ENCODE measurements at regions not wholly inside any gene's neighbourhood (a gene's known extent, or its start where the extent isn't known, plus 50 kb on each side); places are given as distances from the start of the nearest gene placed in this dataset.

DNA sequence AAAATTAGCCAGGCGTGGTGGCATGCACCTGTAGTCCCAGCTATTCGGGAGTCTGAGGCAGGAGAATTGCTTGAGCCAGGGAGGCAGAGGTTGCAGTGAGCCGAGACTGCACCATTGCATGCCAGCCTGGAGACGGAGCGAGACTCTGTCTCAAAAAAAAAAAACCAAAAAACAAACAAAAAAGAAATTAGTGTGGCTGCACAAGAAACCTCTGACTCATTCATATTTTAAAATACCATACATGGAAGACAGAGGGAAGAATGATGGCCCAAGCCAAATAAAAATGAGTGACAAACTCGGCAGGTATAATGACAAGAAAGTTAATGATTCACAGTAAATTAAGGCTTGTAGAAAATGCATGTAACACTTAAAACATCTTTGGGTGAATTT, 875.8 kb downstream of the EPHA4 start:
- no peak for TF ChIP-seq POLR2A (IDR thresholded peaks at IDR 0.05)
- TF ChIP-seq, protein P1, sequence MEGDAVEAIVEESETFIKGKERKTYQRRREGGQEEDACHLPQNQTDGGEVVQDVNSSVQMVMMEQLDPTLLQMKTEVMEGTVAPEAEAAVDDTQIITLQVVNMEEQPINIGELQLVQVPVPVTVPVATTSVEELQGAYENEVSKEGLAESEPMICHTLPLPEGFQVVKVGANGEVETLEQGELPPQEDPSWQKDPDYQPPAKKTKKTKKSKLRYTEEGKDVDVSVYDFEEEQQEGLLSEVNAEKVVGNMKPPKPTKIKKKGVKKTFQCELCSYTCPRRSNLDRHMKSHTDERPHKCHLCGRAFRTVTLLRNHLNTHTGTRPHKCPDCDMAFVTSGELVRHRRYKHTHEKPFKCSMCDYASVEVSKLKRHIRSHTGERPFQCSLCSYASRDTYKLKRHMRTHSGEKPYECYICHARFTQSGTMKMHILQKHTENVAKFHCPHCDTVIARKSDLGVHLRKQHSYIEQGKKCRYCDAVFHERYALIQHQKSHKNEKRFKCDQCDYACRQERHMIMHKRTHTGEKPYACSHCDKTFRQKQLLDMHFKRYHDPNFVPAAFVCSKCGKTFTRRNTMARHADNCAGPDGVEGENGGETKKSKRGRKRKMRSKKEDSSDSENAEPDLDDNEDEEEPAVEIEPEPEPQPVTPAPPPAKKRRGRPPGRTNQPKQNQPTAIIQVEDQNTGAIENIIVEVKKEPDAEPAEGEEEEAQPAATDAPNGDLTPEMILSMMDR (IDR thresholded peaks at IDR 0.05) = no peak
